IMR-90 (cell line): ENCODE measurements at regions not wholly inside any gene's neighbourhood (a gene's known extent, or its start where the extent isn't known, plus 50 kb on each side); places are given as distances from the start of the nearest gene placed in this dataset.

ENCODE experiments used
- ATAC-seq: fragments of 200-7000 bp; cut with Tn5 transposase; 2 replicates; pipeline ENCODE4 v1.9.1; 2020; ENCODE audit warnings: low read depth, mild to moderate bottlenecking, moderate library complexity
- BruUV-seq: library from RNA; stranded (reverse); fragments of 400-500 nt; replicated peaks from 2 replicates; lab custom pipeline; 2021; lab: Mats Ljungman, UMichigan
- CTCF ChIA-PET: fragments of 300-600 bp; formaldehyde crosslinking; extraction: SDS; loops from one replicate; lab custom pipeline; 2021; ENCODE audit warnings: antibody characterized with exemption; lab: Yijun Ruan, JAX
- POLR2A ChIA-PET: fragments of 300-600 bp; sonication (Branson Sonifier 250); formaldehyde crosslinking; loops from one replicate; lab custom pipeline; 2022; ENCODE audit warnings: antibody characterized with exemption; ENCODE audit not compliant: unreplicated experiment; lab: Charles Lee
- DNase-seq: peaks from one replicate; pipeline ENCODE4 v3.0.0; 2013
- H2AFZ ChIP-seq: replicated peaks from 2 replicates; pipeline ENCODE3; 2013; ENCODE audit warnings: low read length, mild to moderate bottlenecking; ENCODE audit not compliant: poor library complexity
- H2AK5ac ChIP-seq: 2 replicates; pipeline ENCODE4 v1.6.1; 2013; ENCODE audit warnings: low read depth, low read length, inconsistent platforms
- H2AK9ac ChIP-seq: replicated peaks from 2 replicates; pipeline ENCODE3; 2013; ENCODE audit warnings: mild to moderate bottlenecking, low read depth, low read length, moderate library complexity; ENCODE audit not compliant: poor library complexity
- H2BK120ac ChIP-seq: 2 replicates; pipeline ENCODE4 v1.6.1; 2013; ENCODE audit warnings: low read depth, low read length, inconsistent platforms
- H2BK15ac ChIP-seq: 3 replicates; pipeline ENCODE4 v1.6.1; 2013; ENCODE audit warnings: low read depth, low read length, inconsistent platforms
- H2BK20ac ChIP-seq: 2 replicates; pipeline ENCODE4 v1.6.1; 2013; ENCODE audit warnings: low read depth, mild to moderate bottlenecking, inconsistent platforms, low read length, moderate library complexity
- H2BK5ac ChIP-seq: 2 replicates; pipeline ENCODE4 v1.6.1; 2013; ENCODE audit warnings: mild to moderate bottlenecking, low read depth, low read length, inconsistent platforms; ENCODE audit not compliant: poor library complexity, severe bottlenecking
- H3K14ac ChIP-seq: replicated peaks from 2 replicates; pipeline ENCODE4 v1.6.1; 2013; ENCODE audit warnings: low read depth, low read length, inconsistent platforms
- H3K18ac ChIP-seq: 2 replicates; pipeline ENCODE4 v1.6.1; 2013; ENCODE audit warnings: low read depth, low read length, control low read depth
- H3K23ac ChIP-seq: 2 replicates; pipeline ENCODE4 v1.6.1; 2013; ENCODE audit warnings: low read depth, low read length, inconsistent platforms
- H3K27ac ChIP-seq: 2 replicates; pipeline ENCODE4 v1.5.1; 2013; ENCODE audit warnings: mild to moderate bottlenecking, control low read depth, low read length; ENCODE audit not compliant: insufficient read depth
- H3K27me3 ChIP-seq: 2 replicates; pipeline ENCODE4 v1.6.1; 2013; ENCODE audit warnings: low read length; ENCODE audit not compliant: control insufficient read depth, insufficient read depth
- H3K36me3 ChIP-seq: 2 replicates; pipeline ENCODE4 v1.6.1; 2013; ENCODE audit warnings: low read length, mixed read lengths; ENCODE audit not compliant: control insufficient read depth, insufficient read depth
- H3K4ac ChIP-seq: 2 replicates; pipeline ENCODE4 v1.6.1; 2013; ENCODE audit warnings: low read depth, low read length, inconsistent platforms
- H3K4me1 ChIP-seq: 2 replicates; pipeline ENCODE4 v1.6.1; 2013; ENCODE audit warnings: low read length, mixed read lengths; ENCODE audit not compliant: control insufficient read depth, insufficient read depth
- H3K4me2 ChIP-seq: 2 replicates; pipeline ENCODE4 v1.6.1; 2013; ENCODE audit warnings: low read depth, mild to moderate bottlenecking, control low read depth, low read length, moderate library complexity
- H3K4me3 ChIP-seq: 2 replicates; pipeline ENCODE4 v1.5.1; 2013; ENCODE audit warnings: low read depth, mild to moderate bottlenecking, control low read depth, low read length, moderate library complexity; ENCODE audit not compliant: insufficient read depth
- H3K56ac ChIP-seq: 2 replicates; pipeline ENCODE4 v1.6.1; 2013; ENCODE audit warnings: low read length, inconsistent platforms; ENCODE audit not compliant: insufficient read depth; ENCODE audit errors: extremely low read depth
- H3K79me1 ChIP-seq, 2 experiments: 2 replicates each; pipeline ENCODE4 v1.6.1; 2013; ENCODE audit warnings: low read length in 2 of 2, inconsistent platforms in 1 of 2, low read depth in 1 of 2
- H3K9ac ChIP-seq: 2 replicates; pipeline ENCODE4 v1.6.1; 2013; ENCODE audit warnings: low read depth, low read length, control low read depth
- H3K9me1 ChIP-seq: 2 replicates; pipeline ENCODE4 v1.6.1; 2013; ENCODE audit warnings: low read length, inconsistent platforms; ENCODE audit not compliant: insufficient read depth
- H3K9me3 ChIP-seq: 2 replicates; pipeline ENCODE4 v1.6.1; 2013; ENCODE audit warnings: low read length; ENCODE audit not compliant: control insufficient read depth, insufficient read depth
- H4K20me1 ChIP-seq: 2 replicates; pipeline ENCODE4 v1.6.1; 2013; ENCODE audit warnings: low read length, inconsistent platforms; ENCODE audit not compliant: insufficient read depth
- H4K5ac ChIP-seq: 2 replicates; pipeline ENCODE4 v1.6.1; 2013; ENCODE audit warnings: mild to moderate bottlenecking, low read depth, low read length, control low read depth
- H4K8ac ChIP-seq, 2 experiments: 2 replicates each; pipeline ENCODE4 v1.6.1; 2013; ENCODE audit warnings: low read depth in 2 of 2, low read length in 2 of 2, control low read depth in 1 of 2, inconsistent platforms in 1 of 2
- H4K91ac ChIP-seq: 2 replicates; pipeline ENCODE4 v1.6.1; 2013; ENCODE audit warnings: low read depth, low read length, inconsistent platforms; ENCODE audit not compliant: insufficient read depth
- BHLHE40 ChIP-seq: fragments of 150-350 bp; IDR thresholded peaks from 2 replicates; pipeline ENCODE4 v1.6.1; 2016; ENCODE audit warnings: mild to moderate bottlenecking, low read depth, low read length
- CEBPB ChIP-seq: IDR thresholded peaks from 2 replicates; pipeline ENCODE4 v1.6.1; 2012; ENCODE audit warnings: low read depth, low read length, improper control_type of control experiment
- CTCF ChIP-seq: conservative IDR thresholded peaks from 2 replicates; pipeline ENCODE4 v1.5.1; 2012; ENCODE audit warnings: mild to moderate bottlenecking, low read depth, low read length, improper control_type of control experiment
- RFX5 ChIP-seq: IDR thresholded peaks from 2 replicates; pipeline ENCODE4 v1.8.0; 2012; ENCODE audit warnings: low read depth, mild to moderate bottlenecking, low read length, moderate library complexity
- WGBS, 2 experiments: methylation state at CpG; one replicate each; pipeline versions ENCODE4 v1.1.5 to v1.1.7; 2013; ENCODE audit warnings: missing lambda C conversion rate in 2 of 2; ENCODE audit not compliant: insufficient read length in 1 of 2; ENCODE audit errors: extremely low coverage in 2 of 2; 5-methylcytosine and 5-hydroxymethylcytosine counted together
- dilution Hi-C: fragments of 300-500 bp; cut with HindIII; formaldehyde crosslinking; loops from one replicate; pipeline ENCODE4 v1.14.3; 2018; ENCODE audit warnings: low sequenced_read_pairs; ENCODE audit not compliant: unreplicated experiment
- in situ Hi-C: fragments of 300-500 bp; cut with MboI; formaldehyde crosslinking; loops from 3 replicates; pipeline ENCODE4 v1.14.3; 2019; ENCODE audit warnings: low sequenced_read_pairs, inconsistent platforms, mixed read lengths
- intact Hi-C: fragments of 100-400 bp; cut with micrococcal nuclease; formaldehyde crosslinking; loops from 2 replicates; pipeline ENCODE4 v1.10.0; 2022

GRCh38 chr1:199149591-199149990 lies 510.8 kb downstream of the PTPRC start:
- Histone ChIP-seq H2AK5ac (no peak overlapping the region), H4K5ac (no peak overlapping the region), H3K14ac (no peak overlapping the region), H3K4ac (no peak overlapping the region), H3K9me1 (no peaks in the 10 kb centered on the region), H3K4me1 (no peaks in the 10 kb centered on the region), H3K18ac (no peak overlapping the region), H2AK9ac (no peak overlapping the region), H4K20me1 (no peaks in the 10 kb centered on the region), H3K27ac (no peak overlapping the region), H3K4me3 (no peak overlapping the region), H4K8ac (no peak overlapping the region), H3K79me1 (no peaks in the 10 kb centered on the region), H2BK5ac (no peak overlapping the region), H2BK120ac (no peak overlapping the region), H3K23ac (no peak overlapping the region), H3K4me2 (no peak overlapping the region), H2BK20ac (no peak overlapping the region), H3K9ac (no peak overlapping the region), H4K91ac (no peak overlapping the region), H3K36me3 (no peaks in the 10 kb centered on the region), H3K56ac (no peak overlapping the region), H3K9me3 (no peaks in the 10 kb centered on the region), H2BK15ac (no peak overlapping the region), H3K27me3 (no peaks in the 10 kb centered on the region), H2AFZ (no peak overlapping the region)
- CTCF ChIA-PET, result interaction anchor here (0.7 kb wide), 1 partner anchor 176 kb away, joined by 4 read pairs; no protein-coding TSS in a partner anchor
- POLR2A ChIA-PET, result no interaction called here
- intact Hi-C loops, result no loop called here
- no peak for DNase-seq
- dilution Hi-C loops, result no loop called here
- in situ Hi-C loops, result no loop called here
- BruUV-seq, result no TSS peak
- WGBS, 2 experiments, result no CpG with 5 or more reads among the region's 2 CpGs
- TF ChIP-seq BHLHE40 (no peak), CTCF (no peak), RFX5 (no peak), CEBPB (no peak)
- ATAC-seq, result no peak
